Esophagus muscularis mucosa (tissue), 4 donors: ENCODE measurements at regions not wholly inside any gene's neighbourhood (a gene's known extent, or its start where the extent isn't known, plus 50 kb on each side); places are given as distances from the start of the nearest gene placed in this dataset.
A peak's percentile ranks its signal among the peaks of the same experiment; 100 is the strongest.

ENCODE experiments used
- DNase-seq: peaks from one replicate; pipeline ENCODE4 v3.0.0-alpha.2; 2017; ENCODE audit errors: extremely low spot score
- H3K27ac ChIP-seq, 4 donors: fragments of 200-600 bp; sonication (generic); replicated peaks in 1 of 4; 1 replicate in 3 of 4; 2 replicates in 1 of 4; pipeline ENCODE4 v1.5.1; 2016 to 2019; ENCODE audit warnings: mild to moderate bottlenecking in 1 of 4
- H3K27me3 ChIP-seq, 4 donors: fragments of 200-600 bp; sonication (generic); one replicate each; pipeline versions ENCODE4 v1.5.1 to v1.6.0; 2016 to 2019
- H3K36me3 ChIP-seq, 4 donors: fragments of 200-600 bp; sonication (generic); one replicate each; pipeline ENCODE4 v1.5.1; 2016 to 2019
- H3K4me1 ChIP-seq, 4 donors: fragments of 200-600 bp; sonication (generic); one replicate each; pipeline ENCODE4 v1.5.1; 2016 to 2019
- H3K4me3 ChIP-seq, 4 donors: fragments of 200-600 bp; sonication (generic); 1 replicate in 2 of 4; 2 replicates in 2 of 4; pipeline ENCODE4 v1.5.1; 2016 to 2019; ENCODE audit warnings: mild to moderate bottlenecking in 4 of 4, moderate library complexity in 1 of 4
- H3K9me3 ChIP-seq, 4 donors: fragments of 200-600 bp; sonication (generic); 1 replicate in 3 of 4; 2 replicates in 1 of 4; pipeline ENCODE4 v1.5.1; 2016 to 2019
- EP300 ChIP-seq: sonication (generic); formaldehyde crosslinking; IDR thresholded peaks from one replicate; pipeline ENCODE4 v1.6.1; 2017; ENCODE audit warnings: antibody characterized with exemption
- POLR2A ChIP-seq: fragments of 450-650 bp; IDR thresholded peaks from one replicate; pipeline ENCODE4 v1.6.1; 2017; ENCODE audit warnings: antibody characterized with exemption, moderate library complexity, mild to moderate bottlenecking, low read depth
- POLR2AphosphoS5 ChIP-seq, 2 donors: sonication (generic); formaldehyde crosslinking; IDR thresholded peaks; one replicate each; pipeline ENCODE4 v1.6.1; 2017; ENCODE audit warnings: antibody characterized with exemption in 2 of 2
- WGBS: methylation state at CpG from one replicate; pipeline ENCODE4 v1.1.5; 2018; 5-methylcytosine and 5-hydroxymethylcytosine counted together
- intact Hi-C: fragments of 100-400 bp; cut with DNase I; formaldehyde crosslinking; loops from one replicate; pipeline ENCODE4 v1.15.1; 2023
- TF ChIP-seq, protein P1 (sequence below), 3 experiments: fragments of 200-600 bp in 2 of 3; fragments of 450-650 bp in 1 of 3; sonication (generic) in 2 of 3; IDR thresholded peaks; one replicate each; pipeline ENCODE4 v1.5.1; 2017 to 2019; ENCODE audit warnings: antibody characterized with exemption in 3 of 3, mild to moderate bottlenecking in 2 of 3, moderate library complexity in 1 of 3

DNA sequence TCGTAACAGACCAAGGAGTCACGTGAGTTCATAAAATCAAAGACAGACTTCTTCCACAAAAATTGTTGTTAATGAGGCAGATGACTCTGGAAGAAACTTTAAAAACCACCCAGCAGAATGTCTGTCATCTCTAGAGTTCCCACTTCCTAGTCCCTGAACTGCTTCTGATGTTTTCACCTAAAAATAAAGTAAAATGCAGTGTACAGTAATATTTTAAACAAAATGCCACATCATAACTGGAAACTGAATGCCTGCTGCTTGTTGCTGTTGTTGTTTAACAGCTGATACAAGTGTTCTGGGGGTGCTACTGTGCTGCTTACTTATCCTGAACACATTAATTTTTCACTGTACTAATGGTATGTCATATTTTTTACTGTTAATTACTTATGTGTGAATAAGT is 577.2 kb downstream of the MTRR start:
- TF ChIP-seq POLR2AphosphoS5 (IDR thresholded peaks at IDR 0.05) (no peak), POLR2A (no peak), EP300 (no peak)
- TF ChIP-seq, protein P1, sequence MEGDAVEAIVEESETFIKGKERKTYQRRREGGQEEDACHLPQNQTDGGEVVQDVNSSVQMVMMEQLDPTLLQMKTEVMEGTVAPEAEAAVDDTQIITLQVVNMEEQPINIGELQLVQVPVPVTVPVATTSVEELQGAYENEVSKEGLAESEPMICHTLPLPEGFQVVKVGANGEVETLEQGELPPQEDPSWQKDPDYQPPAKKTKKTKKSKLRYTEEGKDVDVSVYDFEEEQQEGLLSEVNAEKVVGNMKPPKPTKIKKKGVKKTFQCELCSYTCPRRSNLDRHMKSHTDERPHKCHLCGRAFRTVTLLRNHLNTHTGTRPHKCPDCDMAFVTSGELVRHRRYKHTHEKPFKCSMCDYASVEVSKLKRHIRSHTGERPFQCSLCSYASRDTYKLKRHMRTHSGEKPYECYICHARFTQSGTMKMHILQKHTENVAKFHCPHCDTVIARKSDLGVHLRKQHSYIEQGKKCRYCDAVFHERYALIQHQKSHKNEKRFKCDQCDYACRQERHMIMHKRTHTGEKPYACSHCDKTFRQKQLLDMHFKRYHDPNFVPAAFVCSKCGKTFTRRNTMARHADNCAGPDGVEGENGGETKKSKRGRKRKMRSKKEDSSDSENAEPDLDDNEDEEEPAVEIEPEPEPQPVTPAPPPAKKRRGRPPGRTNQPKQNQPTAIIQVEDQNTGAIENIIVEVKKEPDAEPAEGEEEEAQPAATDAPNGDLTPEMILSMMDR (IDR thresholded peaks at IDR 0.05): no peak
- intact Hi-C loops: no loop called here
- no peak overlapping the region for H3K27ac ChIP-seq
- no peak overlapping the region for H3K4me3 ChIP-seq
- no peaks in the 10 kb centered on the region for H3K36me3 ChIP-seq
- no peaks in the 10 kb centered on the region for H3K9me3 ChIP-seq
- H3K27me3 ChIP-seq: no peaks in the 10 kb centered on the region
- H3K4me1 ChIP-seq: no peaks in the 10 kb centered on the region
- WGBS: 83% methylated on average over 2 of the region's 2 CpGs
- DNase-seq: no peak

DNA sequence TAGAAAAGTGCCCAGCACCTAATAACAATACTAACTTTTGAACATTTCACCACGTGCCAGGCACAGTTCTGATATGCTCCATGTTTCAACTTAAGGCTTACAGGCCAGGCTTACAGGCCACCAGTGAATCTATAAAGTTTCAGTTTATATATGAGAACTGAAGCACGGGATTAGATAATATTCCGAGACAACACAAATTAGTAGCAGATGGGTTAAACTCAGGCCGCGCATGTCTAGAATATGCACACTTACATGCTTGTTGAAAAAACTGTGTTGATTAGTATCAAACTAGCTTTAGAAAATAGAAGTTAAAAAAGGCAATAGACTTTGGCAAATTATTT is 587.9 kb downstream of the MTRR start:
- Histone ChIP-seq H3K27me3 (peaks cover 0 to 4% (median 0%) of the 10 kb centered on the region in 4 donors), H3K36me3 (peaks cover 0 to 18% (median 8%) of the 10 kb centered on the region in 4 donors), H3K9me3 (no peaks in the 10 kb centered on the region), H3K4me3 (peak overlapping the region in 3 of 4 donors; percentile 81 to 99 (median 82)), H3K27ac (peak overlapping the region; percentile 60 to 91 (median 86)), H3K4me1 (peaks cover 0 to 30% (median 22%) of the 10 kb centered on the region in 4 donors)
- DNase-seq: no peak
- no peak for TF ChIP-seq POLR2AphosphoS5 (IDR thresholded peaks at IDR 0.05)
- TF ChIP-seq, protein P1 (IDR thresholded peaks at IDR 0.05): no peak
- TF ChIP-seq EP300: no peak
- TF ChIP-seq POLR2A: no peak
- WGBS: 67% methylated on average over 5 of the region's 5 CpGs
- intact Hi-C loops: no loop called here

DNA sequence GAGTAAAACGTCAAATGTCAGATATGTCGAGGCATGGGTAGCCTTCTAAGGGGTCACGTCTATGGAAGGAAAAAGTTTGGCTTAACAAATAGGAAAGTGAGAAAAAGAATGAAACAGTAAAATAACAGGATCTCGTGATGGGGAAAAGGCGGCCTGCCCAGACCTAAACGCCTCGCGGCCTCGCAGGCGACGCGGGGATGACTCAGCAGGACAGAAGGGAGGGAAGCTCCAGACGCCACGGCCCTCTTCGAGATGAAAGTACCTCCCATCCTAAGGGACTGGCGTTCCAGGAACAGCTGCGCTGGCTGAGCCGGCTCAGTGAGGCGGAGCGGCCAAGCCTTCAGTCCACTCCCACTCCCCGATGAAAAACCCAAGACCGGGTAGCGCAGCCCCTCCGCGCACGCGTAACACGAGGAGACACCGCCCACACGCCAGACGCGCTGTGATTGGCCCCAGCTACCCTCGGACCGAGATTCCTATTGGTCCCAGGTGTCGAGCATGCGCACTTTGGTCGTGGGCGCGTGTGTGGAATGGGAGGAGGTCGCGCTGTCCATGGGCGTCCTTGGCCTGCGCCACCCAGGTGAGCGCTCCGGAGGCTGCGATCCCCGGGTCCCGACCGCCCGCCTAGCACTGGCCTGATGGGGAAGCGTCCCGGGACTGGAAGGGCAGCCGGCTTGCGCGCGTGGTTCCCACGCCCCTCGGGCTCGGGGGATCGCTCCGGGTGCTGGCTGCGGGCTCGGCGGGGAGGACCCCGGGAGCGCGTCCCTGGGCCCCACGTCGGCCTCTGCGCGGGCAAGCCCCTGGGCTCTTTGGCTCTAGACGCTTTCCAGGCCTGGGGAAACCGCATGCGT is 588.5 kb downstream of the MTRR start:
- intact Hi-C loops: no loop called here
- H3K9me3 ChIP-seq: no peaks in the 10 kb centered on the region
- 25% methylated on average over 12 of the region's 74 CpGs for WGBS

DNA sequence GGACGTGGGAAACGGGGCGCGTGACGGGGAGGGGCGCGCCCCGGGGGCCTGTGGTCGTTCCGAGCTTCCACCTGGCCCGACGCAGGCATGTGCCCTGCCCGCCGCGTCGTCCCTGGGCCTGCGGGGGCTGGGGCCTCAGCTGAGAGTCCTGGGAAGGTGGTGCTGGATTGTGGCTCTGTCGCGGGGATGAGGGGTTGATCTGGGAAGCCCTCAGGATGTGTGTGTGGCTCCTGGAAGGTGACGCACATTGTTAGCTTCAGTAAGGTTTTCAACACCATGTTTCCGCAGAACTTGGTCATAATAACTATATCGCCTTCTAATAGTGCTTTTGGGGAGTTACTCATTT is 589.1 kb downstream of the MTRR start:
- peaks cover 0 to 4% (median 0%) of the 10 kb centered on the region in 4 donors for H3K27me3 ChIP-seq
- H3K4me3 ChIP-seq: peak overlapping the region; percentile 64 to 99 (median 82)
- peaks cover 0 to 25% (median 10%) of the 10 kb centered on the region in 4 donors for H3K36me3 ChIP-seq
- H3K4me1 ChIP-seq: peaks cover 0 to 30% (median 22%) of the 10 kb centered on the region in 4 donors
- peak overlapping the region; percentile 67 to 91 (median 86) for H3K27ac ChIP-seq
- no peak for TF ChIP-seq EP300
- TF ChIP-seq, protein P1 (IDR thresholded peaks at IDR 0.05): no peak
- no peak for TF ChIP-seq POLR2A
- TF ChIP-seq POLR2AphosphoS5 (IDR thresholded peaks at IDR 0.05): no peak
- 25% methylated on average over 9 of the region's 22 CpGs for WGBS
- DNase-seq: no peak
- intact Hi-C loops: no loop called here
- H3K9me3 ChIP-seq: no peaks in the 10 kb centered on the region

More for the DNA sequence above, 588.5 kb downstream of the MTRR start:
- DNase-seq: peak; percentile 96
- peak; percentile 31 for TF ChIP-seq POLR2A
- TF ChIP-seq POLR2AphosphoS5 (IDR thresholded peaks at IDR 0.05): peak; percentile 76 to 89
- no peak for TF ChIP-seq EP300
- TF ChIP-seq, protein P1 (IDR thresholded peaks at IDR 0.05): no peak
- peaks cover 0 to 22% (median 10%) of the 10 kb centered on the region in 4 donors for H3K36me3 ChIP-seq
- peaks cover 0 to 30% (median 22%) of the 10 kb centered on the region in 4 donors for H3K4me1 ChIP-seq
- peak overlapping the region; percentile 64 to 99 (median 82) for H3K4me3 ChIP-seq
- peaks cover 0 to 4% (median 0%) of the 10 kb centered on the region in 4 donors for H3K27me3 ChIP-seq
- H3K27ac ChIP-seq: peak overlapping the region; percentile 67 to 91 (median 86)
